Stimulated activated CD4-positive, alpha-beta T cell treated with anti-CD3 and anti-CD28 coated beads, Interleukin-15, amount 100 ng/mL, for 48 hours (primary cell): ENCODE measurements at regions not wholly inside any gene's neighbourhood (a gene's known extent, or its start where the extent isn't known, plus 50 kb on each side); places are given as distances from the start of the nearest gene placed in this dataset.
"Not testable (repeated sequence)": the region's sequence is repeated elsewhere in the genome, so short reads cannot be mapped to it uniquely, and the experiment has no call there.

ENCODE experiments used
- DNase-seq, 2 donors: peaks; one replicate each; pipeline ENCODE4 v3.0.0-alpha.2; 2020; ENCODE audit warnings: low read depth in 2 of 2

DNA sequence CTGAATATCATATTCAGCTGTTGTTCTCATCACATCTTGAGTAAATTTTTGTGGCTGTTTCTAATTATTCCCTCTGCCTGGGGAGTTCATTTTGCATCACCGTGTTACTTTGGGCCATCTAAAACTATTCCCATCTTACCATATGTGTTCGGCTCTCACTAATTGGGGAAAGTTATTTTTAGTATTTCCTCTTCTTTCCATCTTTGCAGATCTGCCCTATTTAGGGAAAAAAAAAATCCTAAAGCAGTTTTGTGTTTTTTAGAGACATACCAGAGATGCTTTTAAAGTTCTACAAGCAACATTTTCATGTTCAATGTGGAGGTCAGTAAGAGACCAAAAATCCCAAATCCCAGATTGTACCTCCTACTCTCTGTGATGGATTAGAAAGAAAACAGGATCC lies 111.3 kb upstream of the NDUFV2 start:
- DNase-seq: no peak

DNA sequence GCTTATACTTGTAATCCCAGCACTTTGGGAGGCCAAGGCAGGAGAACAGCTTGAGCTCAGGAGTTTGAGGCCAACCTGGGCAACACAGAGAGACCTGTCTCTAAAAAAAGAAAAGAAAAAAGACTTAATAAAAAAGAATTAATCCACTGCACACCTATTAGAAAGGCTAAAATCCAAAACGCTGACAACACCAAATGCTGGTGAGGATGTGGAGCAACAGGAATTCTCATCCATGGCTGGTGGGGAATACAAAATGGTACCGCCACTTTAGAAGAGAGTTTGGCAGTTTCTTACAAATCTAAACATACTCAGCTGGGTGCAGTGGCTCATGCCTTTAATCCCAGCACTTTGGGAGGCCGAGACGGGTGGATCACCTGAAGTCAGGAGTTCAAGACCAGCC lies 110.0 kb upstream of the NDUFV2 start:
- DNase-seq: not testable (repeated sequence)

DNA sequence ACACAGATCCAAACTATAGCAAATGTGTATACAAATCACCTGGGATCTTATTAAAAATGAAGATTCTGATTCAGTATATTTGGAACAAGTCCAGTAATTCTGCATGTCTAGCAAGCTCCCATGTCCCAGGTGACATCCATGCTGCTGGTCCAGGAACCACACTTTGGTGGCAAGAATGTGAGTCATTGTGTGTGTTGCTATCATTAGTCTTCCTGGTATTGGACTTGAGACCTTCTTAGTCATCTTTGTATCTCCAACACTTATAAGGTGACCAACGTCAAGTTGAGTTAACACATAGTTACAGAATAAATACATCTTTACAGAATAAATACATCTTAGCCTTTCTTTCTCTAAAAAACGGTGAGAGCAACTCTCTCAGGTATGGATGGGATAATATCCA lies 107.9 kb upstream of the NDUFV2 start:
- no peak for DNase-seq

GRCh38 chr18:8995096-8995495 lies 107.4 kb upstream of the NDUFV2 start:
- no peak for DNase-seq

- DNase-seq: no peak
Measured at GRCh38 chr18:8996771-8997432, 105.6 kb upstream of the NDUFV2 start.

GRCh38 chr18:8997634-8998033 lies 104.9 kb upstream of the NDUFV2 start:
- DNase-seq: no peak

DNA sequence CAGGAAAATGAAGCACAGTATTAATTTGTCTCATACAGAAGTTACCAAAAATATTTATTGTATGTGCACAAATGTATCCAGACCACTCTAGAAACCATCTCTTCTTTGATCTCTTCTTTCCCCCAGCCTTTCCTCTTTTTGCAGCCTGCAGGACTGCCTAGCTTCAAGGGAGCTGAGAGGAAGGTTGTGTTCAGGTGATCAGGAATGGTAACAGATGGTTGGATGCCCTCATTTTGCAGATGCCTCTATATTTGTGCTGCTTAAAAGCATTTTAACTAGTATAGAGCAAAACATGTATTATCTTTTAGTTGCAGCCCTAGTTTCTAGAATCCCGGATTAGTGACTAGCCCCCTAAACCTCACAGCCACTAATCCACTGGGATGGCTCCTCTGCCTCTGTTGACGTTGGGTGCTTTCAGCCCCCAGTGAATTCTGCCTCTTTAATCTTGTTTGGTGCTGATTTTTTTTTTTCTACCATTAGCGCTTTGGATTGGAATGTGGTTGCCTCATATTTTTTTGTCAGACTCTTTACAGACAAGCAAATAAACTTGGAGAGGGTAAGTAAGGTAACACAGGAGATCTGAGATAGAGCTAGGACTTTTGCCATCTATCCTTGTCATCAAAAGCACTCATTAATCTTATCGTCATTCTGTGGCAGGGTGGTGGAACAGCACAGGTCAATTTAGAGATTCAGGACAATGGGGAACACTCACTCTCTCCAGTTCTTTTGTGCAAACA lies 103.8 kb upstream of the NDUFV2 start:
- no peak for DNase-seq

GRCh38 chr18:8999872-9000271 lies 102.6 kb upstream of the NDUFV2 start:
- DNase-seq: no peak

DNA sequence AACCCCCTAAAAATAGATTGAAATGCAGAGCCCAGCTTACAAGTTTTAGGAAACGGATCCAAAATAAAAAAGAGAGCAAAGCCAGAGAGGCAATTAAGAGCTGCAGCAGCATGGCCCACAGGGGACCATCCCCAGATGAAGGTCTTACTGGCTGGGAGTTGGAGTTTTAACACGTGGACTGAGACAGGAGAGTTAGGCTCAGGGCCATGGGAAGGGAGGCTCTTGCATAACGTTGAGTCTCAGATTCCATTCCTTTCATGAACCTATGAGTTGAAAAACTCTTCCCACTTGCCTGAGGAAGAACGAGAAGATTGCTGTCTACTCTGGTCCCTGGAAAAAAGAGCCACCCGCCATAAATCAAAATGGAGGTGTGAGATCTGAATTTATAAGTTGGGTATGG lies 101.8 kb upstream of the NDUFV2 start:
- no peak for DNase-seq

- DNase-seq: no peak
Measured at GRCh38 chr18:9001209-9001608, 101.3 kb upstream of the NDUFV2 start.

GRCh38 chr18:9003406-9004100 lies 98.9 kb upstream of the NDUFV2 start:
- DNase-seq: no peak

DNA sequence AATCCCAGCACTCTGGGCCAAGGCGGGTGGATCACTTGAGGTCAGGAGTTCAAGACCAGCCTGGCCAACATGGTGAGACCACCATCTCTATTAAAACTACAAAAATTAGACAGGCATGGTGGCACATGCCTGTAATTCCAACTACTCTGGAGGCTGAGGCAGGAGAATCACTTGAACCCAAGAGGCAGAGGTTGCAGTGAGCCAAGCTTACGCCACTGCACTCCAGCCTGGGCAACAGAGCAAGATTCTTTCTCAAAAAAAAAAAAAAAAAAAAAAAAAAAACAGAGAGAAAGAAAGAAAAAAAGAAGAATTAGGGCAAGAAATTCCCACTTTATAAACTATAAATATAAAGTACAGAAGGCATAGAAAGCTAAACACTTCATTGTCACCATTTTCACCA lies 98.2 kb upstream of the NDUFV2 start:
- DNase-seq: not testable (repeated sequence)

- not testable (repeated sequence) for DNase-seq
Measured at GRCh38 chr18:9007700-9008099, 94.8 kb upstream of the NDUFV2 start.

DNA sequence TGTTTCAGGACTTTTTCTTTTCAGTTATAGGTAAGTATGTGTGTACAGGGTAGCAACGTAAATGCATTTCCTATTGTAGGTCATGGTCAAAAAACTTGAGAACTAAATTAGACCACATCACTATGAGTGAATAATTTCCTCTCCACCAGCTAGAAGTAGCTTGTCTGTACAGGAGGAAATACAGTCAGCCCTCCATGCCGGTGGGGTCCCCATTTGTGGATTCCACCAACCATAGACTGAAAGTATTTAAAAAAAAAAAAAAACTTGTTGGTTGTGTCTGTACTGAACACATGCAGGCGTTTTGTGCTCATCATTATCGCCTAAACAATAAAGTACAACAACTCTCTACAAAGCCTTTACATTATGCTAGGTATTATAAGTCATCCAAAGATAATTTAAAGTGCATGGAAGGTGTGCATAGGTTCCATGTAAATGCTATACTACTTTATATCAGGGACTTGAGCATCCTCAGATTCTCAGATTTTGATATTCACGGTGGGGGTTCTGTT lies 94.2 kb upstream of the NDUFV2 start:
- no peak for DNase-seq

GRCh38 chr18:9008709-9009635 lies 93.5 kb upstream of the NDUFV2 start:
- no peak for DNase-seq

GRCh38 chr18:9009703-9010488 lies 92.6 kb upstream of the NDUFV2 start:
- no peak for DNase-seq

- DNase-seq: no peak
Measured at GRCh38 chr18:9011431-9011830, 91.1 kb upstream of the NDUFV2 start.

GRCh38 chr18:9013926-9014373 lies 88.5 kb upstream of the NDUFV2 start:
- DNase-seq: no peak

DNA sequence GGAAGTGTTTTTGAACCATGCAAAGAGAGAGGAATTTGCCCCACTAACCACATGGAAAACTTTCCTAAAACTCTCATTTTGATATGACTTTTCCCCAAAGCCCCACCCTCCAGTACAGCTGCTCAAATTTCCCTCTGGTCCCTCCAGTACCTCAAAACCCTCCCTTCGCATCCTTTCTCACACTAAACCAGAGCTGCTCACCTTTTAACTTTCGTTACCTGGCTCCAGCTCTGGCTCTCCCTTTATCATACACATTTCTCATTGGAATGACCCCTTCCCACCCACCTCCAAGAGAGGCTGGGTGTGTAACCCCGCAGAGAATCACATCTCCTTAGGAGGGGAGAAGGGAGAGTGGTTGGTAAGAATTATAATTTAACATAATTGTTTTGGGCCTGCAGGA lies 86.8 kb upstream of the NDUFV2 start:
- no peak for DNase-seq

- DNase-seq: no peak
Measured at GRCh38 chr18:9016633-9017166, 85.8 kb upstream of the NDUFV2 start.
